ENCODE measurements at regions not wholly inside any gene's neighbourhood (a gene's known extent, or its start where the extent isn't known, plus 50 kb on each side); places are given as distances from the start of the nearest gene placed in this dataset.

DNA sequence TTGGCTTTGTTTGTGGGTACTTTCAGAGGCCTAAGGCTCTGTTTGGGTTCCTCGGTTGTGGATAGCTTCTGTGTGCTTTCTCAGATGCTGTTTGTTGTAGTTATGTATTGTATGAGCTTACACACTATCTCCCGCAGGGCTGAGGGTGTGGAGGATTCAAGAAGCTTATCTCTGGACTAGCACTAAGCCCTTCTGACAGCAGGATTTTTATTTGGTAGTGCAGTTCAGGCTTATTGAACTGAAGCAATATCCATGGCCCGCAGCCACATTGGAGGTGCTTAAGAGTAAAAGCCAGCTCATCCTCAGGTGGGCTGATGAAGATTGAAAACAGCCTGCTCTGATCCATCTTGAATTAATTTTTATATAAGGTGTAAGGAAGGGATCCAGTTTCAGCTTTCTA is 128.2 kb downstream of the RASGEF1B start:
- Histone ChIP-seq H3K4me1 (ENCODE audit: insufficient read depth) (peaks cover 3% of the 10 kb centered on the region), H3K9me2 (replicated peaks; ENCODE audit: insufficient read depth) (no peaks in the 10 kb centered on the region), H3K4me3 (no peak overlapping the region), H4K20me1 (ENCODE audit: insufficient read depth, poor library complexity, severe bottlenecking) (no peaks in the 10 kb centered on the region), H2AFZ (no peak overlapping the region), H3K27me3 (no peaks in the 10 kb centered on the region), H3K27ac (no peak overlapping the region), H3K4me2 (no peak overlapping the region), H3K36me3 (replicated peaks; ENCODE audit: insufficient read depth, low read depth) (no peaks in the 10 kb centered on the region), H3K9me3 (ENCODE audit: low read depth) (no peaks in the 10 kb centered on the region), H3K79me2 (no peaks in the 10 kb centered on the region)
- no peak for DNase-seq (ENCODE audit: low spot score)
- TF ChIP-seq EZH2 (IDR thresholded peaks at IDR 0.05; ENCODE audit: borderline replicate concordance) = no peak
- no peak for TF ChIP-seq EZH2phosphoT487 (IDR thresholded peaks at IDR 0.05; ENCODE audit: low read depth, severe bottlenecking, unreplicated experiment)
- no peak for TF ChIP-seq CTCF (IDR thresholded peaks at IDR 0.05; ENCODE audit: poor library complexity)
- 36% methylated on average over 3 of the region's 3 CpGs for WGBS (ENCODE audit: low lambda C conversion rate, missing lambda C conversion rate)

- H2AFZ ChIP-seq = no peak overlapping the region
- no peaks in the 10 kb centered on the region for H3K27me3 ChIP-seq
- no peaks in the 10 kb centered on the region for H3K36me3 ChIP-seq (replicated peaks; ENCODE audit: insufficient read depth, low read depth)
- H3K9me3 ChIP-seq (ENCODE audit: low read depth) = no peaks in the 10 kb centered on the region
- WGBS (ENCODE audit: low lambda C conversion rate, missing lambda C conversion rate) = 86% methylated on average over 1 of the region's 1 CpG
- no peak overlapping the region for H3K4me2 ChIP-seq
- H3K4me1 ChIP-seq (ENCODE audit: insufficient read depth) = no peaks in the 10 kb centered on the region
- H4K20me1 ChIP-seq (ENCODE audit: insufficient read depth, poor library complexity, severe bottlenecking) = no peaks in the 10 kb centered on the region
- TF ChIP-seq EZH2 (IDR thresholded peaks at IDR 0.05; ENCODE audit: borderline replicate concordance) = no peak
- TF ChIP-seq EZH2phosphoT487 (IDR thresholded peaks at IDR 0.05; ENCODE audit: low read depth, severe bottlenecking, unreplicated experiment) = no peak
- TF ChIP-seq CTCF (IDR thresholded peaks at IDR 0.05; ENCODE audit: poor library complexity) = no peak
- H3K79me2 ChIP-seq = no peaks in the 10 kb centered on the region
- no peak for DNase-seq (ENCODE audit: low spot score)
- H3K9me2 ChIP-seq (replicated peaks; ENCODE audit: insufficient read depth) = no peaks in the 10 kb centered on the region
- no peak overlapping the region for H3K4me3 ChIP-seq
- H3K27ac ChIP-seq = no peak overlapping the region
Measured at GRCh38 chr4:81343046-81343445, 128.0 kb upstream of the PRKG2 start.

- 3% methylated on average over 1 of the region's 1 CpG for WGBS (ENCODE audit: low lambda C conversion rate, missing lambda C conversion rate)
- no peak overlapping the region for H3K27ac ChIP-seq
- no peaks in the 10 kb centered on the region for H4K20me1 ChIP-seq (ENCODE audit: insufficient read depth, poor library complexity, severe bottlenecking)
- H3K36me3 ChIP-seq (replicated peaks; ENCODE audit: insufficient read depth, low read depth) = no peaks in the 10 kb centered on the region
- no peaks in the 10 kb centered on the region for H3K9me3 ChIP-seq (ENCODE audit: low read depth)
- TF ChIP-seq EZH2 (IDR thresholded peaks at IDR 0.05; ENCODE audit: borderline replicate concordance) (no peak), EZH2phosphoT487 (IDR thresholded peaks at IDR 0.05; ENCODE audit: low read depth, severe bottlenecking, unreplicated experiment) (no peak), CTCF (IDR thresholded peaks at IDR 0.05; ENCODE audit: poor library complexity) (no peak)
- no peaks in the 10 kb centered on the region for H3K27me3 ChIP-seq
- no peaks in the 10 kb centered on the region for H3K9me2 ChIP-seq (replicated peaks; ENCODE audit: insufficient read depth)
- H3K79me2 ChIP-seq = no peaks in the 10 kb centered on the region
- no peak overlapping the region for H2AFZ ChIP-seq
- H3K4me3 ChIP-seq = no peak overlapping the region
- no peaks in the 10 kb centered on the region for H3K4me1 ChIP-seq (ENCODE audit: insufficient read depth)
- H3K4me2 ChIP-seq = no peak overlapping the region
- DNase-seq (ENCODE audit: low spot score) = no peak
Measured at GRCh38 chr4:81337211-81337610, 122.2 kb upstream of the PRKG2 start.
